ENCODE measurements at regions not wholly inside any gene's neighbourhood (a gene's known extent, or its start where the extent isn't known, plus 50 kb on each side); places are given as distances from the start of the nearest gene placed in this dataset.

- no peak for TF ChIP-seq ATF3 (CRISPR knock-in tag; conservative IDR thresholded peaks at IDR 0.05)
- no peak for TF ChIP-seq TEAD4 (CRISPR knock-in tag; IDR thresholded peaks at IDR 0.05)
- no peak for TF ChIP-seq CDX4 (CRISPR knock-in tag; IDR thresholded peaks at IDR 0.05; ENCODE audit: borderline replicate concordance)
- TF ChIP-seq FOXJ3 (CRISPR knock-in tag; IDR thresholded peaks at IDR 0.05; ENCODE audit: borderline replicate concordance) = no peak
- no peak for TF ChIP-seq NFATC4 (CRISPR knock-in tag; IDR thresholded peaks at IDR 0.05)
- no peak for TF ChIP-seq ATF1 (CRISPR knock-in tag; IDR thresholded peaks at IDR 0.05)
- no peak for TF ChIP-seq NR2C2 (CRISPR knock-in tag; IDR thresholded peaks at IDR 0.05)
- no peak for TF ChIP-seq CTCF (IDR thresholded peaks at IDR 0.05)
- no peak for TF ChIP-seq SP1 (CRISPR knock-in tag; conservative IDR thresholded peaks at IDR 0.05)
- no peak for TF ChIP-seq ELF4 (CRISPR knock-in tag; IDR thresholded peaks at IDR 0.05; ENCODE audit: low read depth)
These were observed 186.1 kb upstream of the SLC38A2 start for GRCh38 chr12:46558677-46559076.

Data from WTC11 (cell line).